ENCODE measurements at regions not wholly inside any gene's neighbourhood (a gene's known extent, or its start where the extent isn't known, plus 50 kb on each side); places are given as distances from the start of the nearest gene placed in this dataset.

GRCh38 chr12:18158774-18159557 is 69.0 kb upstream of the RERGL start:
- no peak overlapping the region for H3K4me3 ChIP-seq
- H3K27me3 ChIP-seq (replicated peaks; ENCODE audit: insufficient read depth): no peaks in the 10 kb centered on the region
- WGBS: 93% methylated on average over 6 of the region's 6 CpGs
- no peak for DNase-seq (ENCODE audit: low spot score)
- no peaks in the 10 kb centered on the region for H3K9me3 ChIP-seq
- H3K36me3 ChIP-seq: no peaks in the 10 kb centered on the region
- H3K27ac ChIP-seq: no peak overlapping the region
- intact Hi-C loops (cut with DNase I): no loop called here
- TF ChIP-seq POLR2A (IDR thresholded peaks at IDR 0.05) (no peak), POLR2AphosphoS5 (IDR thresholded peaks at IDR 0.05) (no peak), CTCF (IDR thresholded peaks at IDR 0.05) (no peak)
- no peaks in the 10 kb centered on the region for H3K4me1 ChIP-seq (replicated peaks)

- no peaks in the 10 kb centered on the region for H3K27me3 ChIP-seq (replicated peaks; ENCODE audit: insufficient read depth)
- no peak overlapping the region for H3K4me3 ChIP-seq
- H3K9me3 ChIP-seq: no peaks in the 10 kb centered on the region
- no peak overlapping the region for H3K27ac ChIP-seq
- TF ChIP-seq CTCF (IDR thresholded peaks at IDR 0.05) (no peak), POLR2AphosphoS5 (IDR thresholded peaks at IDR 0.05) (no peak), POLR2A (IDR thresholded peaks at IDR 0.05) (no peak)
- no peaks in the 10 kb centered on the region for H3K36me3 ChIP-seq
- no peaks in the 10 kb centered on the region for H3K4me1 ChIP-seq (replicated peaks)
- WGBS: 67% methylated on average over 2 of the region's 2 CpGs
- intact Hi-C loops (cut with DNase I): no loop called here
- no peak for DNase-seq (ENCODE audit: low spot score)
Observed at GRCh38 chr12:18153826-18154225, 63.8 kb upstream of the RERGL start.

GRCh38 chr12:18151036-18151435 is 61.0 kb upstream of the RERGL start:
- no peak overlapping the region for H3K4me3 ChIP-seq
- TF ChIP-seq CTCF (IDR thresholded peaks at IDR 0.05) (no peak), POLR2AphosphoS5 (IDR thresholded peaks at IDR 0.05) (no peak), POLR2A (IDR thresholded peaks at IDR 0.05) (no peak)
- H3K9me3 ChIP-seq: no peaks in the 10 kb centered on the region
- H3K36me3 ChIP-seq: no peaks in the 10 kb centered on the region
- intact Hi-C loops (cut with DNase I): no loop called here
- DNase-seq (ENCODE audit: low spot score): no peak
- no peaks in the 10 kb centered on the region for H3K4me1 ChIP-seq (replicated peaks)
- H3K27me3 ChIP-seq (replicated peaks; ENCODE audit: insufficient read depth): no peaks in the 10 kb centered on the region
- 83% methylated on average over 1 of the region's 1 CpG for WGBS
- no peak overlapping the region for H3K27ac ChIP-seq

GRCh38 chr12:18148961-18149360 is 59.0 kb upstream of the RERGL start:
- H3K4me3 ChIP-seq: no peak overlapping the region
- intact Hi-C loops (cut with DNase I): no loop called here
- H3K36me3 ChIP-seq: no peaks in the 10 kb centered on the region
- H3K4me1 ChIP-seq (replicated peaks): no peaks in the 10 kb centered on the region
- no peaks in the 10 kb centered on the region for H3K9me3 ChIP-seq
- TF ChIP-seq POLR2A (IDR thresholded peaks at IDR 0.05) (no peak), CTCF (IDR thresholded peaks at IDR 0.05) (no peak), POLR2AphosphoS5 (IDR thresholded peaks at IDR 0.05) (no peak)
- DNase-seq (ENCODE audit: low spot score): no peak
- H3K27ac ChIP-seq: no peak overlapping the region
- 93% methylated on average over 2 of the region's 2 CpGs for WGBS
- H3K27me3 ChIP-seq (replicated peaks; ENCODE audit: insufficient read depth): no peaks in the 10 kb centered on the region

GRCh38 chr12:18146363-18146762 is 56.4 kb upstream of the RERGL start:
- Histone ChIP-seq H3K9me3 (no peaks in the 10 kb centered on the region), H3K27ac (no peak overlapping the region), H3K27me3 (replicated peaks; ENCODE audit: insufficient read depth) (no peaks in the 10 kb centered on the region), H3K4me1 (replicated peaks) (no peaks in the 10 kb centered on the region), H3K36me3 (no peaks in the 10 kb centered on the region), H3K4me3 (no peak overlapping the region)
- TF ChIP-seq POLR2AphosphoS5 (IDR thresholded peaks at IDR 0.05) (peak; percentile 35), CTCF (IDR thresholded peaks at IDR 0.05) (no peak)
- DNase-seq (ENCODE audit: low spot score): no peak
- WGBS: 24% methylated on average over 3 of the region's 3 CpGs
- intact Hi-C loops (cut with DNase I): no loop called here

All from prostate gland (tissue), 2 donors.